Osteocyte (in vitro differentiated cells): ENCODE measurements at regions not wholly inside any gene's neighbourhood (a gene's known extent, or its start where the extent isn't known, plus 50 kb on each side); places are given as distances from the start of the nearest gene placed in this dataset.

ENCODE experiments used
- DNase-seq: peaks from one replicate; pipeline ENCODE4 v3.0.0; 2021; ENCODE audit warnings: mixed read lengths; ENCODE audit not compliant: unreplicated experiment; ENCODE audit errors: extremely low spot score
- H3K27ac Mint-ChIP-seq: one replicate; pipeline ENCODE4 v1.8.0; 2021; ENCODE audit warnings: mild to moderate bottlenecking, mixed read lengths; ENCODE audit not compliant: unreplicated experiment
- H3K27me3 Mint-ChIP-seq: one replicate; pipeline ENCODE4 v1.8.0; 2021; ENCODE audit warnings: mixed read lengths; ENCODE audit not compliant: unreplicated experiment
- H3K36me3 Mint-ChIP-seq: one replicate; pipeline ENCODE4 v1.8.0; 2021; ENCODE audit warnings: mixed read lengths; ENCODE audit not compliant: unreplicated experiment
- H3K4me1 Mint-ChIP-seq: one replicate; pipeline ENCODE4 v1.8.0; 2021; ENCODE audit warnings: mixed read lengths; ENCODE audit not compliant: unreplicated experiment
- H3K4me3 Mint-ChIP-seq: one replicate; pipeline ENCODE4 v1.8.0; 2021; ENCODE audit warnings: mild to moderate bottlenecking, moderate library complexity, mixed read lengths; ENCODE audit not compliant: unreplicated experiment
- H3K9me3 Mint-ChIP-seq: one replicate; pipeline ENCODE4 v1.8.0; 2021; ENCODE audit warnings: mixed read lengths; ENCODE audit not compliant: unreplicated experiment
- TF ChIP-seq, protein P1 (sequence below): fragments of 200-600 bp; sonication (generic); IDR thresholded peaks from 2 replicates; pipeline ENCODE4 v1.5.0; 2021; ENCODE audit warnings: antibody characterized with exemption, mild to moderate bottlenecking, moderate library complexity

DNA sequence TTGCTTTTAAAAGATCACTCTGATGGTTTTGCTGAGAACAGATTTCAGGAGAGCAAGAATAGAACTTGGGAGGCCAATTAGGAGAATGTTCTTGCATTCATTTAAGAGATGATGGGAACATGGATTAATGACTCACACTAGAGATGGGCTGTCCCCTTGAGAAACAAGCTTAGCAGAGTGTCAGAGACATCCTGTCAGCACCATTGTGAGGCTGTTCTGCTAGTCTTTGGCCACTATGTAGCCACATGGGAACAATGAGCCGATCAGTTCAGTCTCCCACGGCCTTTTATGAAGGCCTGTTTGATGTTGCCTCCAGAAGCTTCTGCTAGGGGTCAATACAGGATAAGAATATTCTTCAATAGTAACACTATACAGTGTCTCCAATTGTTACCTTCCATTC lies 113.0 kb upstream of the EYA4 start:
- H3K9me3 Mint-ChIP-seq = no peaks in the 10 kb centered on the region
- no peaks in the 10 kb centered on the region for H3K36me3 Mint-ChIP-seq
- DNase-seq = no peak
- H3K4me1 Mint-ChIP-seq = no peaks in the 10 kb centered on the region
- no peaks in the 10 kb centered on the region for H3K27me3 Mint-ChIP-seq
- no peak overlapping the region for H3K27ac Mint-ChIP-seq
- no peak overlapping the region for H3K4me3 Mint-ChIP-seq
- TF ChIP-seq, protein P1, sequence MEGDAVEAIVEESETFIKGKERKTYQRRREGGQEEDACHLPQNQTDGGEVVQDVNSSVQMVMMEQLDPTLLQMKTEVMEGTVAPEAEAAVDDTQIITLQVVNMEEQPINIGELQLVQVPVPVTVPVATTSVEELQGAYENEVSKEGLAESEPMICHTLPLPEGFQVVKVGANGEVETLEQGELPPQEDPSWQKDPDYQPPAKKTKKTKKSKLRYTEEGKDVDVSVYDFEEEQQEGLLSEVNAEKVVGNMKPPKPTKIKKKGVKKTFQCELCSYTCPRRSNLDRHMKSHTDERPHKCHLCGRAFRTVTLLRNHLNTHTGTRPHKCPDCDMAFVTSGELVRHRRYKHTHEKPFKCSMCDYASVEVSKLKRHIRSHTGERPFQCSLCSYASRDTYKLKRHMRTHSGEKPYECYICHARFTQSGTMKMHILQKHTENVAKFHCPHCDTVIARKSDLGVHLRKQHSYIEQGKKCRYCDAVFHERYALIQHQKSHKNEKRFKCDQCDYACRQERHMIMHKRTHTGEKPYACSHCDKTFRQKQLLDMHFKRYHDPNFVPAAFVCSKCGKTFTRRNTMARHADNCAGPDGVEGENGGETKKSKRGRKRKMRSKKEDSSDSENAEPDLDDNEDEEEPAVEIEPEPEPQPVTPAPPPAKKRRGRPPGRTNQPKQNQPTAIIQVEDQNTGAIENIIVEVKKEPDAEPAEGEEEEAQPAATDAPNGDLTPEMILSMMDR = no peak

DNA sequence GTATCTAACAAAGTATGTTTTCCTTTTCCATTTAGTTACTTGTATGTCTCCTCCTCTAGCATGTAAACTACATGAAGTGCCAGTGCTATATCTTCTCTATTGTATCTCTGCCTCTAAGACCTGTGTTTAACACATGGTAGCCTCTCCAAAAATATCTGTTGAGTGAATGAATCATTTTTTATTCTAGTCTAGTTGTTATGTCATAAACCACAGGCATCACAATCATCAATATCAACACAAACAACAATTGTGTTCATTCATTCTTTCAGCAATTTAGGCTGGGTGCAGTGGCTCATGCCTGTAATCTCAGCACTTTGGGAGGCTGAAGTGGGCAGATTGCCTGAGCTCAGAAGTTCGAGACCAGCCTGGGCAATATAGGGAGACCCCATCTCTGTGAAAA lies 111.6 kb upstream of the EYA4 start:
- Mint-ChIP-seq H3K36me3 (no peaks in the 10 kb centered on the region), H3K27ac (no peak overlapping the region), H3K4me1 (no peaks in the 10 kb centered on the region), H3K27me3 (no peaks in the 10 kb centered on the region), H3K4me3 (no peak overlapping the region), H3K9me3 (no peaks in the 10 kb centered on the region)
- TF ChIP-seq, protein P1 = no peak
- no peak for DNase-seq

DNA sequence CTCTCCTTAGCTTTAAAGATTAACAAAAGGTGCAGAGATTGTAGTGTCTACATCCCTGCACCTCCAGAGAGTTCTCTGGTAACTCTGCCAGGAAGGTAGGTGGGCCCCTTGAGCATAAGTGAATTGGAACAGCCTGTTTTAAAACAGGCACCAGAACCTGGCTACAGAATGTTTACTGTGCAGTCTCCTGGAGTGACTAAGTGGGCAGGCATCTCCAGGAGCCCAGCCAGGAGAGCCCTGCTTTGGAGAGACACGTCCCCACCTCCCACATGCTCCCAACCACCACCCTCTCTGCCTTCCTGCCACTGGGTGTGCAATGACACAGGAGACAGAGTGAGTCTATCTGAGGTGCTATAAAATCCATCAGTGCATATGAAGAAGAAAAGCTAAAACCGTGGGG lies 110.3 kb upstream of the EYA4 start:
- DNase-seq = no peak
- Mint-ChIP-seq H3K4me3 (no peak overlapping the region), H3K9me3 (no peaks in the 10 kb centered on the region), H3K27ac (no peak overlapping the region), H3K27me3 (no peaks in the 10 kb centered on the region), H3K36me3 (no peaks in the 10 kb centered on the region), H3K4me1 (no peaks in the 10 kb centered on the region)
- TF ChIP-seq, protein P1 = no peak

DNA sequence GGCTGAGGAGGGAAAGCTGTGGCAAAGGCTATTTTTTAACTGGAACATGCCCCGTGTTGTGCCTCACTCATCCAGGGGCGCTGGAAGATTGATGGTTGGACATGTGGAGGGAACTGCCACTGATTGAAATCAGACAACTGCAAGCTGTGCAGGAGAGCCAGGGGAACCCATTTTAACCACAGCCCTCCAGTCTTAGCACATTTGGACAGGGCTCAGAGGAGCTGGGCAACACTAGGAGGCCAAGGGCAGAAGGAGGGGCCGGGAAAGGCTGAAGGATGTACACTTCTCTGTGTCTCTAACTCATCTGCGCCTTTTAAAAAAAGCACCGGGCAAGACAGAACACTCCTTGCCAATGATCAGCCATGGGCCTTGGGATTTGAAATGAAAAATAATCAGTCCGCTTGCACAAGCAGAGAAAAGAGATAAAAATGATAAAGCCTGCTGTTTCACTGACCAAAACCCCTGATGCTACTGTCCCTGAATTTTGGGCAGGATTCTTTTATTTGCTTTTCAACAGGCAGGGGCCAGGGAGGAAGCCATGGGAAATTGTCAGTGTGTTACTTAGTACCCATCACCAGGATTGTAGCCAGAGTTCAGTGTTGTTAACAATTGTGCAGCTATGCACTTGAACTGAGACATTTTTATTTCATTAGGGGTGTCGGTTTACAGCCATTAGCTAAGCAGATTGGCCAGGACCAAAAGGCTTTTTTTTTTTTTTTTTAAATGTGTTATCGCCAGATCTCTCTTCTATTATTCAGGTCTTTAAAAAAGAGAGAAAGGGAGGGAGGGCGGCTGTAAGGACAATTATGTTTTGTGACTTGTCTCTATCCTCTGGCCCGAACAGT lies 109.3 kb upstream of the EYA4 start:
- TF ChIP-seq, protein P1 = no peak
- no peak for DNase-seq
- Mint-ChIP-seq H3K4me1 (no peaks in the 10 kb centered on the region), H3K27me3 (peaks cover 9% of the 10 kb centered on the region), H3K36me3 (no peaks in the 10 kb centered on the region), H3K27ac (no peak overlapping the region), H3K9me3 (no peaks in the 10 kb centered on the region), H3K4me3 (no peak overlapping the region)

DNA sequence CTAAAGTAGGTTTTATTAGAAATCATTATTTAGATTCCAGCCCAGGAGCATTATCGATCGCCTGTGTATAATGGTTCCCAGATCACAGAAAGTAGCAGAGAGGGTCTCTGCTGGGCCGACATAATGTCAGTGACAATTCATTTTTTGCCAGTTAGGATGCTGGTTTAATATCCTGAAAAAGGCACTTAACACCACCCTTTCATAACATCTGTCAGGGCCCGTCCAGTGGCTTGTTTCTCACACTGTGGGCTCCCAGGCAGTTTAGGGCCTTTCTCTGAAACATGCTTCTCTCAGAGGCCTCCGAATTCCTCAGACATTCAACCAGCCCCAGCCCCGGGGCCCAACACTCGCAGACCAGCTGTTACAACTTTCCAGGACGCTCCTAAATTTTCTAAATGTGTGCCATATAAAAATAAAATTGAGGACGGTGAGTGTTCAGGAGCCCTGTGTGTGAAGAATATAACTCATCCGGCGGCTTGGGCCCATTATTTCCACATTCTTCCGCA lies 108.6 kb upstream of the EYA4 start:
- TF ChIP-seq, protein P1 = no peak
- Mint-ChIP-seq H3K27ac (no peak overlapping the region), H3K4me3 (no peak overlapping the region), H3K27me3 (peaks cover 10% of the 10 kb centered on the region), H3K9me3 (no peaks in the 10 kb centered on the region), H3K36me3 (no peaks in the 10 kb centered on the region), H3K4me1 (no peaks in the 10 kb centered on the region)
- DNase-seq = no peak
